ENCODE measurements at regions not wholly inside any gene's neighbourhood (a gene's known extent, or its start where the extent isn't known, plus 50 kb on each side); places are given as distances from the start of the nearest gene placed in this dataset.
"Not testable (repeated sequence)": the region's sequence is repeated elsewhere in the genome, so short reads cannot be mapped to it uniquely, and the experiment has no call there.

DNA sequence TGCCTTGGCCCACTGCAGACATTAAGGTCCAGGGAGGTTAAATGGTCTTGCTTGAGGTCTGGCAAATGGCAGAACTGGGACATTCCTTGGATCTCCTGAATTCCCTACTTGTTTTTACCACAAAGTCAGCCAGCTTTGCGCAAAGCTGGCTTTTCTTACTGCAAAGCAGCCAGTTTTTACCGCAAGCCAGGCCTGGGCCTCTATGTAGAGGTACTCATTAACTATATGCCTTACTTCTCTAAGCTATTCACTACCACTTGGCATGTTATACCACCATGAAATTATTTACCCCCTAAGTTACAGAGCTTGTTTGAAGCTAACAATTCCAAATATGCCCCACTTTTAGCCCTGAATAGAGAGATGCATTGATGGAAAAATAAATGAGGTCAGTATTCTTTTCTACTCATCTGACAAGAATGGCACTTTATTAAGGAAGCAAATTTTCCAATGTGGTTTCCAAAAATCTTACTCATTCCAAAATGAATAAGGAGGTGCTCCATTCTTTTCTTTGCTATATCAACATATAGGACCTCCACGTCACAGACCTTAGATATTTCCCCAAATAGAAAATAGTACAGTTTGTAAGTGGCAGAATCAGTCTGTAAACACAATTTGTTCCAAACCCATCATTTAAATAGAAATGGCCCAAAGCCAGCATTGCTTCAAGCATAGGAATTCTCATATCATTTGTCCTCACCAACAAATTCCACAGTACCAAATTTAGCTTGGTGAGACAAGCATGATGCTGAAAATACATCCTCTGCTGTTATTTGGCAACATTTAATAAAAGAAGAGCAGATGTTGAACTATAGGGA, 143.9 kb upstream of the TSC22D1 start:
- H3K27ac ChIP-seq: no peak overlapping the region
- TF ChIP-seq, protein P1, sequence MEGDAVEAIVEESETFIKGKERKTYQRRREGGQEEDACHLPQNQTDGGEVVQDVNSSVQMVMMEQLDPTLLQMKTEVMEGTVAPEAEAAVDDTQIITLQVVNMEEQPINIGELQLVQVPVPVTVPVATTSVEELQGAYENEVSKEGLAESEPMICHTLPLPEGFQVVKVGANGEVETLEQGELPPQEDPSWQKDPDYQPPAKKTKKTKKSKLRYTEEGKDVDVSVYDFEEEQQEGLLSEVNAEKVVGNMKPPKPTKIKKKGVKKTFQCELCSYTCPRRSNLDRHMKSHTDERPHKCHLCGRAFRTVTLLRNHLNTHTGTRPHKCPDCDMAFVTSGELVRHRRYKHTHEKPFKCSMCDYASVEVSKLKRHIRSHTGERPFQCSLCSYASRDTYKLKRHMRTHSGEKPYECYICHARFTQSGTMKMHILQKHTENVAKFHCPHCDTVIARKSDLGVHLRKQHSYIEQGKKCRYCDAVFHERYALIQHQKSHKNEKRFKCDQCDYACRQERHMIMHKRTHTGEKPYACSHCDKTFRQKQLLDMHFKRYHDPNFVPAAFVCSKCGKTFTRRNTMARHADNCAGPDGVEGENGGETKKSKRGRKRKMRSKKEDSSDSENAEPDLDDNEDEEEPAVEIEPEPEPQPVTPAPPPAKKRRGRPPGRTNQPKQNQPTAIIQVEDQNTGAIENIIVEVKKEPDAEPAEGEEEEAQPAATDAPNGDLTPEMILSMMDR (conservative IDR thresholded peaks at IDR 0.05): no peak
- TF ChIP-seq ZFX (IDR thresholded peaks at IDR 0.05): no peak

DNA sequence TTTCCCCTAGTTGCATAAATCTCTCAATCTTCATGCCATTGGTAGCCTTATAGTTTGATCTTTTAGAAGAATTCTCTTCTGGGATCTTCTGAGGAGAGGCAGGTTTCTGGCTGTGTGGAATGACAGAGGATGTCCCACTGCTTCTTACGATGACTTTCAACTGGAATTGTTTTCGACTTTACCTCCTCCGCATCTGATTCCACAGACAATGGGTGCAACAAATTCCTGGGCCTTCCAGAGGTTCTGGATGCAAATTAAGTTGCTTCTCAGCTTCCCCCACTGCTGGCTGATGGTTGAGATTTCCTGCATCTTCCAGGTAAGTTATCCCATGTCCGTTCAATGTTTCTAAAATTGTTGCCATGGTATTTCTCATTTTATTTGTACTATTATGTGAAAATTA, 142.3 kb upstream of the TSC22D1 start:
- TF ChIP-seq, protein P1 (conservative IDR thresholded peaks at IDR 0.05): no peak
- TF ChIP-seq ZFX (IDR thresholded peaks at IDR 0.05): no peak
- H3K27ac ChIP-seq: no peak overlapping the region

DNA sequence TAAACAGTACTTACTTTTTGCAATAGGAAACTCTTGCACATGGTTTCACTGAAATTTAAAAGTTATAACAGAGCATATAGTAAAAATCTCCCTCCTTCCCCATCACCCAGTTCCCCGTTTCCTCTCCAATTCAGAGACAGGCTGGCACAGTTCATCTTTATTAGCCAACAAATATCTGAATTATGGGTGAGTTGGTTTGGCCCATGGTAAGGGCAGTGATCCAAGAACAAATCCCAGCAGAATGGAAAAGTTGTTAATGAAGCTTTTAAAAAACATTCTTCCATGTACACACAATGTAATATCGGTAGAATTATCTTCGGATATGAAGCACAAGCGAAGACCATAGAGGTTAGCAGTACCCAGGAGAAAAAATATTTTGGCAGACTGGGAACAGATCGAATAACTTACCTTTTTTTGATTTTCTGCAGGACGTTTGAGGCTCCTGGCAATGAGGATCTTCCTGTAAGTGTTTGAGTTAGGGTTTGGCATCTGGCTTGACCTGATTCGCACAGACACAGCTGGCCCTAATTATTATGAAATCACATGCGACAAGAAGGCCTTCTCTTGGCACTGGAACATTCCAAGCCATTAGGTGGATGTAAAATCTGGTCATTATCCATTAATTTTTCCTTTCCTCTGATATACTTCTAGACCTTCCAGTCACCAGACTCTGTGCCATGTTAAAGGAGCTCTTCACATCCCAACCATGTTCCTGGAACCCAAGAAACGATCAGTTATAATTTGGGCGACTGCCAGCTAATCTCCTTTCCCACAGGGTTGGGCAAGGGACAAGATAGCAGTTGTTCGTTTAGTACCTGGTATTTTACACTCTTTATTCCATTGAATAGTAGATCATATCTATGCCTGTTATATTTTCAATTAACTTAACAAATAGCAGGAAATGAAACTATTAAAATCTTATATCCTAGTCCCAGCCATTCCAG, 139.4 kb upstream of the TSC22D1 start:
- no peak overlapping the region for H3K27ac ChIP-seq
- TF ChIP-seq, protein P1 (conservative IDR thresholded peaks at IDR 0.05): no peak
- no peak for TF ChIP-seq ZFX (IDR thresholded peaks at IDR 0.05)

DNA sequence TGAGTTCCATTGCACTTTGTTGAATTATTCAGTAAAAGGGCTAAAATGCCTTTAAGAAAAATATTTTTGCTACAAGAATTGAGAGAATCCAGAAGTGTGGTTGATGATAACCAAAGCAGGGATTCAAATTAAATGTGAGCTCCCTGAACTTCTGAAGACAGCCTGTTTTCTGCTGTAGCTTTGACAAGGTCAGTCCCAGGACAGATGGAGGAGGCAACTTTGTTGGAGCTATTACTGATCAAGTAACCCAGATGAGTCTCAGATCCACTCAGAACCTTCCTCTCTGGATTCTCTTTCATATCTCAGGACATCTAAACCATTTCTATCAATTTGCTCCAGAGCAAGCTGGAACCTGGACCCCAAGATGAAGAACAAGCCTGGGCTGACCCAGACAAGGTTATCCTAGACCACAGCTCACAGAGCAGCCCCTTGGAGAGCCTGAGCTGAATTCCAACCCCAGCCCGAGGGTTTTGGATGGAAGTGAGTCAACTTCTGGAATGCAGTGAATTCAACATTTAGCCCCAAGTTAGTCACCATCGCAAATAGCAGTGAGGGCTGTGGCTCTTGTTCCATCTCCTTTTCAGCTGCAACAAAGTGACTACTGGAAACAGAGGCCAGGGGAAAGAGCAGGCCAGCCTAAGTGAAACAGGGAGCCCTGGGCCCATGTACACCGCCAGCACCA, 137.8 kb upstream of the TSC22D1 start:
- no peak overlapping the region for H3K27ac ChIP-seq
- TF ChIP-seq, protein P1 (conservative IDR thresholded peaks at IDR 0.05): no peak

DNA sequence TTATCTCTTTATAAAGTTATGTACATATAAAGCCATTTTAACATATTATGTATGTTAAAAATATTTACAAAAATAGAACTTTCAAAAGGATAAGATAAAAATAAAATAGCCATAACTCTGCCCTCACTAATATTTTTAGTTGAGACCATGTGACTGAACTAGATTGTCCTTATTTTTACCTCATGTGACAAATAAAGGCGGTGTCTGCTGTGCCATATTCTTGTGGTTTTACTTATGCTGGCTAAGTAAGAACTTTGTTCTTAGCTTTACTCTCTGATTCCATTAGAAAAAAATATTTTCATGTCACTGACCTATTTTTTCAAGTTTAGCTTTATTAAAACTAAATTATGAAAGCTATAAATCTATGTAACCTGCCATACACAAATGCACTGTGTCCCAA, 135.6 kb upstream of the TSC22D1 start:
- TF ChIP-seq, protein P1 (conservative IDR thresholded peaks at IDR 0.05): no peak
- no peak for TF ChIP-seq ZFX (IDR thresholded peaks at IDR 0.05)
- H3K27ac ChIP-seq: no peak overlapping the region

DNA sequence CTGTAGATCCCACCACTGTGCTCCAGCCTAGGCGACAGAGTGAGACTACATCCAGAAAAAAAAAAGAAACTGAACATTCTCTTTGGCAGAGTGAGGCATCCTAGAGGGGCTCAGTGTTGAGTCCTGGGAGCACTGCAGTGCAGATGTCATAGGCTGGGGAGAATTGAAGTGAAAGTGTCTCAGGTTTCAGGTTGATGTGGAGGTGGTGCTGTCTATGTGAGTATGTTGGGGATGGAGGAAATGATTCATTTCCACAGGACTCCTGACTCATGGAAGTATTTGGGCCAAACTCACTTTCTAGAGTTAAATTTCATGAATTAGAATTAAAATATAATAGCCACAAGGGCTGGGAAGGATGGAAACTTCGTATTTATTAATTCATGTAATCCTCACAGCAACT, 134.4 kb upstream of the TSC22D1 start:
- TF ChIP-seq ZFX (IDR thresholded peaks at IDR 0.05): no peak
- TF ChIP-seq, protein P1 (conservative IDR thresholded peaks at IDR 0.05): no peak
- H3K27ac ChIP-seq: no peak overlapping the region

DNA sequence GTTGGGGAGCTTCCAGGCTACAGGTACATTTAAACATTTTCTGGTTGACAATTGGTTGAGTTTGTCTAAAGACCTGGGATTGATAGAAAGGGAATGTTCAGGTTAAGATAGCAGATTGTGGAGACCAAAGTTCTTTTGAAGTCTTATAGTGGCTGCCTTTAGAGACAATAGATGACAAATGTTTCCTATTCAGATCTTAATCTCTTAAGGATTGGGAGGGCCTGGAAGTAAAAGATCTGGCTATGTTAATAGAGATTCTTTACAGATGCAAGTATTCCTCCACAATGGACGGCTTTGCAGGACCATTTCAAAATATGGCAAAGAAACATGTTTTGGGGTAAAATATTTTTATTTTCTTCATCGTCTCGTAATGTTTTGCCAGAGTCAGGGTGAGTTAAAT, 128.7 kb upstream of the TSC22D1 start:
- H3K27ac ChIP-seq: not testable (repeated sequence)
